ENCODE measurements at regions not wholly inside any gene's neighbourhood (a gene's known extent, or its start where the extent isn't known, plus 50 kb on each side); places are given as distances from the start of the nearest gene placed in this dataset.

DNA sequence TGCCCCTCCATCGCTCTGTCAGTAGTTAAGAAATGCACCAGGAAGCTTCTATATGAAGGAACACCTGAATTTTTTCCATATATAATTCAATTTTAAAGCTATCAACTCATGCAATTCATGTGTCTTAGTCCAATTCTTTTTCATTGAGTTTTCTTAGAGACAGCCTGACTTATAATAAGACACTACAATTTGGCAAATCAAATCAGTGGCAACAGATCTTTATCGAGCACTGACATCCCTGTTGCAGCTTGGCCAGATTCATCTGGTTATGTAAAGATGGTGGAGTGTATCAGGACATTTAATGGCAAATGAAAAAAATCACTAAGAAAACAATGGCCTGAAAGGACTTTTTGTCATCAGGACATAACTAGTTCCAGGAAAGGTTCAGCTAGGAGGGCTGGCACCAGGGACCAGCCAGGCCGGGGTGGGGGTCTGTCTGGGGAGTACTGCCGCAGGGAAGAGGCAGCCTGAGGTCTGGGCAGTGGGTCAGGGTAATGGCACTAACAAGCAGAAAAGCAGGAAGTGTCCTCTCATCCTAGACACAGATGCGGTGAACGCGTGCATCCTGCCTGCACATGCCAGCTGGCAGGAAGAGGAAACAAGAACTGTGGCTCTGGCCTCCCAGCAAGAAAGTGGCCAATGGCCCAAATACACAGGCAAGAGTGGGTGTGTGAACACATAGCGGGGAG is 100.5 kb upstream of the LMNTD1 start:
- TF ChIP-seq, protein P1, sequence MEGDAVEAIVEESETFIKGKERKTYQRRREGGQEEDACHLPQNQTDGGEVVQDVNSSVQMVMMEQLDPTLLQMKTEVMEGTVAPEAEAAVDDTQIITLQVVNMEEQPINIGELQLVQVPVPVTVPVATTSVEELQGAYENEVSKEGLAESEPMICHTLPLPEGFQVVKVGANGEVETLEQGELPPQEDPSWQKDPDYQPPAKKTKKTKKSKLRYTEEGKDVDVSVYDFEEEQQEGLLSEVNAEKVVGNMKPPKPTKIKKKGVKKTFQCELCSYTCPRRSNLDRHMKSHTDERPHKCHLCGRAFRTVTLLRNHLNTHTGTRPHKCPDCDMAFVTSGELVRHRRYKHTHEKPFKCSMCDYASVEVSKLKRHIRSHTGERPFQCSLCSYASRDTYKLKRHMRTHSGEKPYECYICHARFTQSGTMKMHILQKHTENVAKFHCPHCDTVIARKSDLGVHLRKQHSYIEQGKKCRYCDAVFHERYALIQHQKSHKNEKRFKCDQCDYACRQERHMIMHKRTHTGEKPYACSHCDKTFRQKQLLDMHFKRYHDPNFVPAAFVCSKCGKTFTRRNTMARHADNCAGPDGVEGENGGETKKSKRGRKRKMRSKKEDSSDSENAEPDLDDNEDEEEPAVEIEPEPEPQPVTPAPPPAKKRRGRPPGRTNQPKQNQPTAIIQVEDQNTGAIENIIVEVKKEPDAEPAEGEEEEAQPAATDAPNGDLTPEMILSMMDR (conservative IDR thresholded peaks at IDR 0.05) = no peak
- Mint-ChIP-seq H3K36me3 (no peaks in the 10 kb centered on the region), H3K9me3 (peaks cover 5% of the 10 kb centered on the region), H3K27ac (peak overlapping the region; percentile 46), H3K27me3 (no peaks in the 10 kb centered on the region), H3K4me3 (no peak overlapping the region), H3K4me1 (ENCODE audit: unreplicated experiment) (no peaks in the 10 kb centered on the region)
- no peak for DNase-seq (ENCODE audit: extremely low spot score, unreplicated experiment)

DNA sequence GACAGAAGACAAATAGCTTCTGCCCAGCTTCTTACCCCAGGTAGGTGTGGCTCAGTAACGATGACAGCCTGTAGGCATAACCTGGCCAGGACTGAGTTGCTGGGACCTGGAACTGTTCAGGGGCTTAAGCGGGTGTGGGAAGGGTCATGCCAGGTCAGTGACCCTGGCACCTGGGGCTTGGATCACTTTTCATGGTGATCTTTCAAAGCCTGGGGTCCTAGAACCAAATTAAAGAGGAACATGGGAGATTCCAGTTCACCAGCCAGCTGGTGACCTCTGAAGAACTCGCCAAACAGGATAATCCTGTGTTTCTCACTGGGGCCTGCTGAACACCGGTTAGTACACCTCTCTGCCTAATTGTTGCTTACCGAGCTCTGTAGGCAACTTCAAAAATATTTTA is 102.6 kb upstream of the LMNTD1 start:
- Mint-ChIP-seq H3K27ac (peak overlapping the region; percentile 94), H3K36me3 (no peaks in the 10 kb centered on the region), H3K4me3 (peak overlapping the region; percentile 67), H3K9me3 (peaks cover 5% of the 10 kb centered on the region), H3K27me3 (no peaks in the 10 kb centered on the region), H3K4me1 (ENCODE audit: unreplicated experiment) (no peaks in the 10 kb centered on the region)
- no peak for DNase-seq (ENCODE audit: extremely low spot score, unreplicated experiment)
- TF ChIP-seq, protein P1 (conservative IDR thresholded peaks at IDR 0.05) = no peak

DNA sequence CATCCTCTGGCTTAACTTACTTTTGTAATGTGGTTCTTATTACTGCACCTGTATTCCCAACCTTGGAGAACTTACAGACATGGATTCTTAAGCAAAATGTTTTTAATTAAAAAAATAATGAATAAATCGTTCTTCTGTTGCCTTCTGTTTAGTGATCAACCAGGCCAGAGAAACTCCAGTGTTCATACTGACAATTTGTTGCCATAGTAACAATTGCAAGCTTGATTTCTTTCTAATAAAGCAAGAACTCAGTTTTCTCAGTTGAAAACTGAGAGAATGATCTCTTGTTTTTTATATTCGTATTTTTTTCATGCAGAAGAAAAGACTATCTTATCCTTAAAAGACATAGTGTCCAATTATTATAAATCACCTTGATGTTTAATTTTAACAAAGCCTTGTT is 106.5 kb upstream of the LMNTD1 start:
- Mint-ChIP-seq H3K9me3 (peaks cover 5% of the 10 kb centered on the region), H3K4me1 (ENCODE audit: unreplicated experiment) (no peaks in the 10 kb centered on the region), H3K27ac (no peak overlapping the region), H3K27me3 (no peaks in the 10 kb centered on the region), H3K36me3 (peaks cover 11% of the 10 kb centered on the region), H3K4me3 (no peak overlapping the region)
- TF ChIP-seq, protein P1 (conservative IDR thresholded peaks at IDR 0.05) = no peak
- DNase-seq (ENCODE audit: extremely low spot score, unreplicated experiment) = no peak

DNA sequence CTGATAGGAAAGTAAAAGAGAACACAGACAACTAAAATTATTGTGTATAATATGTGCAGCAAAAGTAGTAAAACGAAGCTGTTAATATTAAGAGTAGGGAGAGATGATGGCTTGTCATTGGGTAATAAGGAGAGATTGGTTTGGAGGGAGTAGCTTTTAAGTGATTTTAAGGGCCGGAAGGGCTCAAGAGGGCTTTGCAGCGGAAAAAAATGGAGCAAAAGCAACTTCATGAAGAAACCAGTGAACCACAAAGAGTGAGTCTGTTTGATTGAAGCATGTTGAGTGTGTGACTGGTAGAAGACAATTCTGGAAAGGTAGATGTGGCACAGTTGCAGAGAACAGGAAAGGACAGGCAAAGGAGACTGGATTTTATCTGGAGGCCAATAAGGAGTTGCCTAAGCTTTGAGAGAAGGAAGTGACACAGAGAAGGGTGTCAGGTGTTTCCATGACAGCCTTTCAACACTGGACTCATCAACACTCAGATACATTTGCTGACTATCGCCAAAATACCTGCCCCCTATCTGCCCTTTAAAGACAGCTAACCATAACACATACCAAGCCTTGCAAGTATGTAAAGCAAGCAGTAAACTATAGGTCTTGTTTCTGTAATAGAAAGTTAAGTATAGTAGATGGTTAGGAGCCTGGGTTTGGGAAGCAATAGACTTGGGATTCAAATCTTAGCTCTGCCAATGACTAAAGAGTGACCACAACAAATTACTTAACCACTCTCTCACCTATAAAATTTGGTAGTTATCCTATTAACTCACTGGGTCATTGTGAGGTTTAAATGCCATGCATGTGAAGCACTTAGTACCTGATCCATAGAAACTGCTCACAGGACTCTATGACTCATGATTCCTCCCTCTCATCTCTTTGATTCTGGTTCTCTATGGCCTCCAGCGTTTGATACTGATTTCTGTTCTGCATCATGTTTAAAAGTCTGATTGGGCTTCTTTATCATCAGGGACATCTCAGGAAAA is 117.3 kb upstream of the LMNTD1 start:
- H3K36me3 Mint-ChIP-seq = no peaks in the 10 kb centered on the region
- no peak for DNase-seq (ENCODE audit: extremely low spot score, unreplicated experiment)
- H3K27ac Mint-ChIP-seq = no peak overlapping the region
- no peaks in the 10 kb centered on the region for H3K27me3 Mint-ChIP-seq
- no peak overlapping the region for H3K4me3 Mint-ChIP-seq
- H3K4me1 Mint-ChIP-seq (ENCODE audit: unreplicated experiment) = no peaks in the 10 kb centered on the region
- no peaks in the 10 kb centered on the region for H3K9me3 Mint-ChIP-seq
- TF ChIP-seq, protein P1 (conservative IDR thresholded peaks at IDR 0.05) = no peak

DNA sequence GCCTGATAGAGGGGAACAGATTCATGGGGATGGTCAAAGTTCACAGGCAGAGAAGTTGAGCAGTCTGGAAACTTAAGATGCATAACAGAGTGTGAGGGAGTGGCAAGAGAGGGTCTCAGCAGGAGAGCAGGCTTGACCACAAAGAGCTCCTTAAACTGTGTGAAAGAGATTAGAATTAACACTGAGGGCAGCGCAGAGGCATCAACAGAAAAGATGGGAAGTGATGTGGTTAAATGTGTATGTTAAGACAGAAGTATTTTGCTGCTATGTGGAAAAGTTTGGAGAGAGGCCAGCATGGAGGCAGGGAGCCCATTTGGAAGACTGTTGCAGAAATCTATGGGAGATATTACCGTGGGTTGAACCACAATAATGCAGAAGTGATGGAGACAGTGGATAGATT is 122.7 kb upstream of the LMNTD1 start:
- TF ChIP-seq, protein P1 (conservative IDR thresholded peaks at IDR 0.05) = no peak
- Mint-ChIP-seq H3K27ac (no peak overlapping the region), H3K9me3 (no peaks in the 10 kb centered on the region), H3K4me1 (ENCODE audit: unreplicated experiment) (no peaks in the 10 kb centered on the region), H3K36me3 (no peaks in the 10 kb centered on the region), H3K27me3 (no peaks in the 10 kb centered on the region), H3K4me3 (no peak overlapping the region)
- no peak for DNase-seq (ENCODE audit: extremely low spot score, unreplicated experiment)

Measured in type B pancreatic cell (in vitro differentiated cells).